Dedifferentiated amniotic fluid mesenchymal stem cell (primary cell): ENCODE measurements at regions not wholly inside any gene's neighbourhood (a gene's known extent, or its start where the extent isn't known, plus 50 kb on each side); places are given as distances from the start of the nearest gene placed in this dataset.

Experiments
- DNase-seq: peaks from one replicate; pipeline ENCODE4 v3.0.0-alpha.2; 2016; ENCODE audit errors: extremely low spot score

DNA sequence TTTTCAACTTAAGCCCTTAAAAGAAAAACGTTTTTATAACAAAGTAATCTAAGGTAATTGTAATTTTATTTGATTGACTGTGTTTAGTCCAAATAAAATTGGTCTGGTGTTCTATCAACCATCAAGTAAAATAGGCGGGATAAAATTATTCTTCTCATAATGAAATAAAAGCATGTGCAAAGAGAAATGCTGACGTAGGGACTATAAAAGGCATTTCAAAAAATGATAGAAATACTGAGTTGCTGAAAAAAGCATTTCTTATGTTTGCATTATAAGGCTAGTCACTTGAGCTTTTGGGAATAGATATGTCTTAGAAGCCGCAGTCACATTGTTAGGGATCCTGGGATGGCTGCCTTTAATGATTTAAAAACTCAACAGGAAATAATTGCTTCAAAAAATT, 608.0 kb upstream of the JAG1 start:
- DNase-seq: no peak

- DNase-seq: no peak
Observed at GRCh38 chr20:11287126-11287525, 613.3 kb upstream of the JAG1 start.

- no peak for DNase-seq
Observed at GRCh38 chr20:11296221-11296620, 621.5 kb upstream of the BTBD3 start.

DNA sequence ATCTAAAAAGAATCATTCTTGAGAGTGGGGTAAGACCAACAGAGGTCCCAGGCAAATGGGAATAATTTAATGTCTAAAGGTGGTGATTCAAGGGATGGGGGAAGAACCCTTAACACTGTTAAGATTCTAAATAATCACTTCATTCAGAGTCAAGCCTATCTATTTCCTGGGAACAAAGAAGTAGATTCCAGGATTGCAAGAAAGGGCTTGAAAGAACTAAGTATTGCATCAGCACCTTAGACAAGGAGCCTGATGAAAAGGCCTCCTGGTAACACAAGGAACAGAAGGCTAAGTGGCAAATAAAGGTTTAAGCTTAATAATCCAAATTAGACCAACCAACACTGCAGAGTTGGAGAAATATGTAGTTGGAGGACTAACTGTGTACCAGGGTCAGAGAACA, 620.7 kb upstream of the BTBD3 start:
- DNase-seq: no peak

DNA sequence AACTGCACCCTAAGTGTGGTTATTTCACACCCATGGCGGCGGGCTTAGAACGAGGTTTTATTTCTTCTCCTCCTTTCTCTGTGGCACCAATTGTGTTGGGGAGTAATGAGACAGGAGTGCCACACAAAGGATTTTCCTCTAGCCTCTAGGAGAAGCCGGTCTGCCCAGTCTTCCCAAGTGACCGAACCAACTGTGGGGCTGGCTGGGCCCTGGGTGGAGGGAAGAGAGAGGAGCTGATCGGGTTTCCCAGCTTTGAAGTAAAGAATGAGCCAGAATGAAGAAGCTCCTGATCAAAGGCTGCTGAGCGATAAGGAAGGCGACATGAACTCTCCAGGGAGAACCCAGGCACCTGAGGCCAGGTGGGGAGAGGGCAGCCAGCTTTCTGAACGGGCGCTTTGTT, 616.0 kb upstream of the BTBD3 start:
- no peak for DNase-seq

DNA sequence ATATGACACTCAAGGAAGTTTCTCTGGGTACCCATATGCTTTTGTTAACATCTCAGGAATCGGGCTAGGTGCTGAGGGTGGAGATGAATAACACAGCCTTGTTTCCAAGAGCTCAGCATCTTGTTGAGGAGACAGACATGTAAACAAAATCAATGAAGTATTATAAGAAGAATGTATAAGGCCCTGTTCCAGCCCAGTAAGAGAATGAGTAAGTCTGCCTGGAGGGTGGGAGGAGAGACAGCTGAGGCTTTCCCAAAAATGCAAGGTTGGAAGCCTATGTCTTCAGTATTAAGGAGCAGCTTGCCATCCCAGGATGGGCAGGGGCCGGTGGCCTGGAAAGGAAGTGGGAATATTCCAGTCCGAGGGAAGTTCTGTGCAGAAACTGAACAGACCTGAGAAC, 615.3 kb upstream of the BTBD3 start:
- peak; percentile 66 for DNase-seq

DNA sequence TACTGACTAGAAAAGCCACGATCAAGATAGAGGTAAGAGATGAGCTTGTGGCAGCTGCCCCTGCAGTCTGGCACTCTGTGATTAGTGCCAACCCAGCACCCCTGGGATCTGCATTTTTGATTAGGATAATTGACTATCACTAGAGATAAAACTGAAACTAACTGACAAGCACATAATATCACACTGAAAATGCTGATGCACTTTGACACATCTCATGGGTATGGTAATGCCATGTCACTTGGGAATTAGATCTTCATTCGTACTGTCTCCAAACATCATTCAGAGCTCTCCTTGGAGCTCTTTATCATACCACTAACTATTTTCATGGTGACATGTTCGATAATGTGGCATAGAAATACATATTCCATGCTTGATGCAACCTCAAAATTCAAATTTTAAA, 612.9 kb upstream of the BTBD3 start:
- no peak for DNase-seq

DNA sequence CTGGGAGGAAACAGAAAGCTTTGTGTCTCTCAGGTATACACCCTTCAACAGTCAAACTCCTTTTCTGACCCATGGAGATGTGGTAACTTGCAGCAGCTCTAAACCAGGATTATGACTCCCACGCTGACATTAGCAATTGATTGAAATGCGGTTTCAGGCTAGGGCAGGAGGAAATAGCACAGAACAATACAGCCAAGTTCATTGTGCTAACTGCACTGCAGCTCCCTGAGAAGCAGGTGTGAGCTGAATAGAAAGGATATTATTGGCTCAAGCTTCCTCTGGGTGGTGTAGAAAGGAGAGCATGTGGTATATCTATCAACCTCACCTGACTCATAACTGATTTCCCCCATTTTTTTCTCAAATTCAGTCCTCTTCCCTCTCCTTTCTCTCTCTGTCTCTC, 612.3 kb upstream of the BTBD3 start:
- no peak for DNase-seq

DNA sequence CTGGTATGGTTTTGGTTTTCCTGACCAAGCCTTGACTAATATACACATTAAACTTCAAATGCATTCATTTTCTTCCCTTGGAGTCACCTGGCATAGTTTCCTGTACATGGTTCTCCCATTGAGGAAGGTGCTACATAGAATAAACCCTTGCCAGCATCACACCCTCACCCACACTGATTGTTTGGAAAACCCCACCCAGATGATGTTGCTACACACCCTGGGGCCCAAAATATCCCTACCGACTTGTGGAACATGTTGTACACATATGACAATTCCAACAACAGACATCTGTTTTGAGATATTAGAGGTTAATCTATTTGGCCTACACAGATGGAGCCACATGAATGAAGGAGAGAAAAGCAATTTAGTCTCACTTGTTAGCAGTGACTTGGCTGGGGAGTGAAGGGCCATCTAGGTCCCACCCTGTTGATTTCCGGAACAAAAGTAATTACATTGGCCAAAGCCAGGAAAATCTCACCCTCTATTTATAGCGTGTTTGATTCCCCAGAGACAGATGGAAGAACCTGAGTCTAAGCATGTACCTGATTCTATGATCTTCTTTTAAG, 606.0 kb upstream of the BTBD3 start:
- DNase-seq: no peak

GRCh38 chr20:11315525-11315924, 602.2 kb upstream of the BTBD3 start:
- DNase-seq: no peak

GRCh38 chr20:11316244-11316643, 601.4 kb upstream of the BTBD3 start:
- no peak for DNase-seq

DNA sequence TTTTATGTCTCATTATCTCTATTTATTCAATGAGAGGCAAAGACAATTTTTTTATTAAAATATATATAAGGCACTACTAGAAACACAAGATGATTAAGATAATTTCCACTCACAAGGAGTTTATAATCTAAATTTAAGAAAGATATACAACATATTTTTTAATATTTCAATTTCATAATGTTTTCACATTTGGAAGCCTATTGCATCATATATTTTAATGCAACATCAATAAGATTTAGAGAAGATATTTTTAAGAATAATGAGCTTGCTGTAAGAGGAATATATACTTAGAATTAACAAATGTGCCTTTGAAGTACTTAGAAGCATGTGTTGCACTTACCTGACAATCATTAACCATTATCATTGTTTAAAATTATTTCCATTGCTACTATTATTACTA, 597.7 kb upstream of the BTBD3 start:
- no peak for DNase-seq

DNA sequence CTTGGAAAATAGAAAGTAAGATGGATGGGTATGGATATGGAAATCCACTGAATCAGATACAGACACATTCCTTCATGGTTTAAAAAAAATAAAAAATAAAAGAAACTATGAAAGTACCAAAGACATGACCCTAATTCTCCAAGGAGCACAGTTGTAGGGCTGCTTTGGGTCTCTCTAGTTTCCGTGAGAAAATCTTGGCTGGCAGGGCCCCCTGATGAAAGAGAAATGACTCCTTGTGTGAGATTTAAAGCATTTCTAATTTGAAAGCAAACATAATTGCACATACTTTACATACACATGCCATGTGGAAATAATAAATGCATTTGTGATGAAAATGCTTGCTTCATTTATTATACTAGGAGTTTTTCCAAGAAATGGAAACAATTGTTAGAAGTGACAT, 593.9 kb upstream of the BTBD3 start:
- no peak for DNase-seq

- no peak for DNase-seq
Observed at GRCh38 chr20:11324990-11325389, 592.7 kb upstream of the BTBD3 start.

DNA sequence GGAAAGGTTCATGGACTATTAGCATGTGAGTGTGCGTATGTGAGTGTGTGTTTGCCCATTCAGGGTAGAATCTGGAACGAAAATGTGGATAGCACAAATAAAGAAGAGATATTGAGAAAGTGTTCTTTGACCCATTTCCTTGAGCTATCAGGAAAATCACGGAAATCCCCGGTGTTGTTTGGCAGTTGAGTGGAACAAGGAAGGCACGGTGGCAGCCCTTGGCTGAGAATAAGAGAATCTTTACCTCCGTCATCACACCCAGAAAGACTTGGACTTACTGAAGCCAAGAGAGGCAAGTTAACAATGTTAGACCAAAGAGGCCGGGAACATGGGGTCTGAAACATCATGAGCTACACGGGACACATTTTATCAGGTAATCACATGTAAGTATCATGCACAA, 588.9 kb upstream of the BTBD3 start:
- DNase-seq: no peak

DNA sequence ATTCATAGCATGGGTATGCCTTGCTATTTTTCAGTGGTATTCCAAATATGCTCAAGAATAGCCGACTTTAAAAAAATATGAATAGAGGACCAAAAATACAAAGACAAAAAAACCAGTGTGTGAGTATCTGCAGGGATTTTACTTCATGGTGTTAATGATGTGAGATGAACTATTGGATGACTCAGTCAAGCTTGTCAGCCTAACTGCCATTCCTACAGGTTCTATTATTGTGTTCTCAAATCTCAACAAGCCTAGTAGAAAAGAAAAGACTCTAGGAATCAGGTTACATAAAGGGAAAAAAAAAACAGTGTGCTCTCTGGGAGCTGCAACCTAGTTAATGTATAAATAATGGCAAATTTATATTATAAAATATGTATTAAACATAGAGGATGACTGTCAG, 588.4 kb upstream of the BTBD3 start:
- DNase-seq: no peak

DNA sequence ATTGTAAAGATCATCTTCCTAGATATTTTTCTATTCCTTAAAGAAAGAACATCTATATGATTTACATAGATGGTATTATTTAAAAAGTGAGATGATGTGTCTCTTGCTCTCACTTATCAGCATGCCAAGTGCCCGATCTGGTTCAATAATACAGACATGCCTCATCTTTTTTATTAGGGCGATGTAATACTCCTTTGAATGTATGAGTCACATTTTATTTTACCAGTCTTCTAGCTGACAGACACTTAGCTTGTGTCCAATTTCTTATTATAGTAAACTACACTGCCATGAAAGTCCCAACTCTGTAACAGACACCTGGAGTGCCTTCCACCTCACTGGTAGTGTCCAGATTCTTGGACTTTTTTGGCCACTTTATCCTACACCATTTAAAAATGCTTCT, 586.6 kb upstream of the BTBD3 start:
- DNase-seq: no peak

- DNase-seq: no peak
Observed at GRCh38 chr20:11332381-11332780, 585.3 kb upstream of the BTBD3 start.

DNA sequence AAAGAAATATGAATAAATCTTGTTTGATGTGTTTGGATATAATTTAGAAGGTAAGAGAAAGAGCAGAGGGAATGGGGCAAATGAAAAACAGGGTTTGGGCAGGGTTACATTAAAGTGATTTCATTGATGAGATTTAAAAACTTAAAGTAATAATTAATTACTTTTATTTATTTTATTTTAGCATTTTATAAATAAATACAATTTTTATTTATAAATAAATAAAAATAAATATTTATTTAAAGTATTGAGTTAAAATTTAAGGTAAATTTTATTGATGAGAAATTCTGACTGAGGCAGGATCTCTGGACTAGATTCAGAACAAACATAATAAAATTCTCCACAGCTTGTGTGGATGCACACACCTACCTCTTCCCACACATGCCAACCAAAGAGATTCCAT, 584.1 kb upstream of the BTBD3 start:
- no peak for DNase-seq

DNA sequence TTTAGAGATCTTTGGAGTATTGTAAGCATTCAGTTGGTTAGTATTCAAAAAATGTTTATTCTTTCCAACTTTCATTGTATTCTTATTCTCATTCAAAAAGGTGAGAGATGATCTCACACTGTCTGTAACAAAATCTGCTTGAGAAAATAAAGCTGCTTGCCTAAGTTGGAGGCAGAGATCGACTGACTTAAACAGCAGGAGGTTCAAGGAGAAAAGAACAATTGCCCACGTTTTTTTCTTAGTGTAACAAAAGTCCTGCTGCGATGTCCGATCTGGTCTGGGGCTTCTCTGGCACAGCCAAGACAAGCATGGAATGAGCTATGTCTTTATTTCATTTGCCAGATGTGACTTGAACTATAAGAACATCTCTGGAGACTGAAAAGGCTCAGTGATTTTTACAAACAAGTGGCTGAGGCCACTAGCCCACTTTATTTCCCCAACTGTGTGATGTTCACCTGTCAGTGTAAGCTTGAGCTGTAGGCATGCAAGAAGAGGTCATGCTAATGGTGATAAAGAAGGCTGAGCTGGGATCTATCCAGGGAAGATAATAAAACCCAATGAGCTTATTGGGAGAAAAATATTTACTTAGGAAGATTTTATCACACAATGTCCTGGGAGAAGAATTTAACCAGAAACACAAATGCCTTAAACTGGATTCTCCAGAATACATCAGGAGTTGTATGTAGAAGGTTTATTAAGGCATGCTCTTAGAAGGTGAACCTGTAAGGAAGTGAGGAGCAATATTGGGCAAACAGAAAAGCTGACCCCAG, 580.1 kb upstream of the BTBD3 start:
- DNase-seq: no peak

DNA sequence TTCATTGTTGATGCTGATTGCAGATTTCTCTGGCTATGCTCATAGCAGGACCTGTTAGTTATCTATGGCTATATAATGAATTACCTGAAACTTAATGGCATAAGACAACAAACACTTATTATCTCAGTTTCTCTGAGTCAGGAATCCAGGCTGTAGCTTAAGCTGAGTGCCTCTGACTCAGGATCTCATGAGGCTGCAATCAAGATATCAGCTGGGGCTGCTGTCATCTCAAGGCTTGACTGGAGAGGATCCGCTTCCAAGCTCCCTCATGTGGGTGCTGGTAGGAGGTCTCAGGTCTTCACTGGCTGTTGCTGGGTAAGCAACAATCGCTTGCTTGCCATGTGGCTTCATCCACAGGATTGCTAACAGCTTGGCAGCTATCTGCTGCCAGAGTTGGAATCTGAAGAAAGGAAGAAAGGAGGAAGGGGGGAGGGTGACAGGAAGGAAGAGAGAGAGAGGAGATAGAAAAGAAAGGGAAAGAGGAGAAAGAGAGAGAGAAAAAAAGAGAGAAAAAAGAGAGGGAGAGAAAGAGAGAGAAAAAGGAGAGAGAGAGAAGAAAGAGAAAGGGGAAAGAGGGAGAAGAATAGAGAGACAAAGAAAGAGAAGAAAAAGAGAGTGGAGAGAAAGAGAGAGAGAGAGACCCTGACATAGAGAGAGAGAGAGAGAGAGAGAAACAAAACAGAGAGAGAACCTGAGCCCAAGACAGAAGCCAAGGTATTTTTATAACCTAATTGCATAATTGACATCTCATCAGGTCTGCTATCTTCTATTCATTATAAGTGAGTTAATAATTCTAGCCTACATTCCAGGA, 579.0 kb upstream of the BTBD3 start:
- DNase-seq: no peak

- no peak for DNase-seq
Observed at GRCh38 chr20:11344939-11345338, 572.8 kb upstream of the BTBD3 start.

- DNase-seq: no peak
Observed at GRCh38 chr20:11347738-11348137, 570.0 kb upstream of the BTBD3 start.
